Mucosa of stomach (tissue), 1 donor: ENCODE measurements at regions not wholly inside any gene's neighbourhood (a gene's known extent, or its start where the extent isn't known, plus 50 kb on each side); places are given as distances from the start of the nearest gene placed in this dataset.

Experiments
- H3K27me3 ChIP-seq: one replicate; pipeline ENCODE4 v1.7.0; 2013; ENCODE audit warnings: mild to moderate bottlenecking, low read length; ENCODE audit not compliant: control insufficient read depth, insufficient read depth
- H3K36me3 ChIP-seq: one replicate; pipeline ENCODE4 v1.7.0; 2013; ENCODE audit warnings: low read length; ENCODE audit not compliant: control insufficient read depth, insufficient read depth
- H3K4me1 ChIP-seq: one replicate; pipeline ENCODE4 v1.7.0; 2013; ENCODE audit warnings: mild to moderate bottlenecking, low read length; ENCODE audit not compliant: control insufficient read depth, insufficient read depth
- H3K4me3 ChIP-seq: one replicate; pipeline ENCODE4 v1.7.0; 2013; ENCODE audit warnings: low read length
- H3K9ac ChIP-seq: one replicate; pipeline ENCODE4 v1.7.0; 2013; ENCODE audit warnings: mild to moderate bottlenecking, low read length, moderate library complexity
- H3K9me3 ChIP-seq: one replicate; pipeline ENCODE4 v1.7.0; 2013; ENCODE audit warnings: mild to moderate bottlenecking, low read length, moderate library complexity; ENCODE audit not compliant: control insufficient read depth
- donor health status: Pancreatic carcinoma.

GRCh38 chr14:104443391-104444158, 136.0 kb upstream of the C14orf180 start:
- Histone ChIP-seq H3K4me1 (no peaks in the 10 kb centered on the region), H3K4me3 (no peak overlapping the region), H3K36me3 (no peaks in the 10 kb centered on the region), H3K27me3 (no peaks in the 10 kb centered on the region), H3K9ac (no peak overlapping the region), H3K9me3 (no peaks in the 10 kb centered on the region)

- no peaks in the 10 kb centered on the region for H3K36me3 ChIP-seq
- H3K9ac ChIP-seq = no peak overlapping the region
- H3K9me3 ChIP-seq = no peaks in the 10 kb centered on the region
- no peaks in the 10 kb centered on the region for H3K27me3 ChIP-seq
- H3K4me3 ChIP-seq = no peak overlapping the region
- H3K4me1 ChIP-seq = no peaks in the 10 kb centered on the region
Measured at GRCh38 chr14:104444159-104445030, 135.2 kb upstream of the C14orf180 start.

GRCh38 chr14:104445086-104445485, 134.5 kb upstream of the C14orf180 start:
- Histone ChIP-seq H3K4me3 (no peak overlapping the region), H3K36me3 (no peaks in the 10 kb centered on the region), H3K4me1 (no peaks in the 10 kb centered on the region)

GRCh38 chr14:104445832-104446381, 133.7 kb upstream of the C14orf180 start:
- no peaks in the 10 kb centered on the region for H3K4me1 ChIP-seq
- no peaks in the 10 kb centered on the region for H3K36me3 ChIP-seq
- no peak overlapping the region for H3K4me3 ChIP-seq
- H3K9me3 ChIP-seq = no peaks in the 10 kb centered on the region
- H3K9ac ChIP-seq = no peak overlapping the region
- no peaks in the 10 kb centered on the region for H3K27me3 ChIP-seq

More at GRCh38 chr14:104445086-104445485, 134.5 kb upstream of the C14orf180 start:
- Histone ChIP-seq H3K27me3 (no peaks in the 10 kb centered on the region), H3K9ac (no peak overlapping the region), H3K9me3 (no peaks in the 10 kb centered on the region)

GRCh38 chr14:104446611-104447010, 133.0 kb upstream of the C14orf180 start:
- Histone ChIP-seq H3K36me3 (no peaks in the 10 kb centered on the region), H3K4me1 (no peaks in the 10 kb centered on the region), H3K27me3 (no peaks in the 10 kb centered on the region), H3K9ac (no peak overlapping the region), H3K9me3 (no peaks in the 10 kb centered on the region), H3K4me3 (no peak overlapping the region)

GRCh38 chr14:104447750-104448149, 131.8 kb upstream of the C14orf180 start:
- Histone ChIP-seq H3K4me3 (no peak overlapping the region), H3K27me3 (no peaks in the 10 kb centered on the region), H3K4me1 (no peaks in the 10 kb centered on the region), H3K36me3 (no peaks in the 10 kb centered on the region), H3K9me3 (no peaks in the 10 kb centered on the region), H3K9ac (no peak overlapping the region)

DNA sequence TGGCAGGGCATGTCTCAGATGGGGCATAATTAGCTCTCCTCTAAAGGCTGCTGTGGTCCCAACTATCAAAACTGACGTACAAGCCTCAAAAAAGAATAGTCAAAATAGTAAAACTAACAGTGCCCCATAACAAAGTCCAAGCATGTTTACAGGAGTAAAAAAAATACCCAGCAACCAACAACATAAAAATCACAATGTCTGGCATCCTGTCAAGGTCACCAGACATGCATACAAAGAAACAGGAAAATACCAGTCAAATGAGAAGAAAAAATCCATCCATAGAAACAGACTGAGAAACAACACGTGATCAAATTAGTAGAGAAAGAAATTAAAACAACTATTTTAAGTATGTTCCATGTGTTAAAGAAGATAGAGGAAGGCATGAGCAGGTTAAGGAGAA, 131.2 kb upstream of the C14orf180 start:
- Histone ChIP-seq H3K4me3 (no peak overlapping the region), H3K9ac (no peak overlapping the region), H3K4me1 (no peaks in the 10 kb centered on the region), H3K9me3 (no peaks in the 10 kb centered on the region), H3K27me3 (no peaks in the 10 kb centered on the region), H3K36me3 (no peaks in the 10 kb centered on the region)

- no peak overlapping the region for H3K9ac ChIP-seq
- H3K27me3 ChIP-seq = no peaks in the 10 kb centered on the region
- H3K36me3 ChIP-seq = no peaks in the 10 kb centered on the region
- H3K9me3 ChIP-seq = no peaks in the 10 kb centered on the region
- no peaks in the 10 kb centered on the region for H3K4me1 ChIP-seq
- no peak overlapping the region for H3K4me3 ChIP-seq
Measured at GRCh38 chr14:104448721-104449120, 130.8 kb upstream of the C14orf180 start.

DNA sequence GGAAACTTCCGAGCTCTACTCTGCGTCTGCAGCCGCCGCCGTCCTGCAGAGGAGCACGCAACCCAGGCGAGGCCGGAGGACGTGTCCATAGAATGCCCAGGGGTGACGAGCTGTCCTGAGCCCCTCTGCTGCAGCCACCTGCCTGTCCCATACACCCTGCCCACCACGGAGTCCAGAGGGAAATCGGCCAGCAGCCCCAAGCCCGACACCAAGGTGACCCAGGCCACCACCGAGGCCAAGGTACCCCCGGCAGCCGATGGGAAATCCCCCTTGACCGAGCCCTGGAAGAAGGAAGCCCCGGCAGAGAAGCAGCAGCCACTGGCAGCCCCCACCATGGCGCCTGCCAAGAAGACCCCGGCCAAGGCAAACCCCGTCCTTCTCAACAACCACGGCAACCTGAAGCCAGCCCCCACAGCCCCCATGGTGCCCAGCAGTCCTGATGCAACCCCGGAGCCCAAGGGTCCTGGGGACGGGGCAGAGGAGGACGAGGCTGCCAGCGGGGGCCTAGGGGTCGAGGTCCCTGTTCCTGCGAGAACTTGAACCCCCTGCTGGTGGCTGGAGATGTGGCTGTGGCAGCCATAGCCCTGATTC, 128.7 kb upstream of the C14orf180 start:
- Histone ChIP-seq H3K36me3 (no peaks in the 10 kb centered on the region), H3K9me3 (no peaks in the 10 kb centered on the region), H3K4me3 (no peak overlapping the region), H3K4me1 (no peaks in the 10 kb centered on the region), H3K9ac (no peak overlapping the region), H3K27me3 (no peaks in the 10 kb centered on the region)

DNA sequence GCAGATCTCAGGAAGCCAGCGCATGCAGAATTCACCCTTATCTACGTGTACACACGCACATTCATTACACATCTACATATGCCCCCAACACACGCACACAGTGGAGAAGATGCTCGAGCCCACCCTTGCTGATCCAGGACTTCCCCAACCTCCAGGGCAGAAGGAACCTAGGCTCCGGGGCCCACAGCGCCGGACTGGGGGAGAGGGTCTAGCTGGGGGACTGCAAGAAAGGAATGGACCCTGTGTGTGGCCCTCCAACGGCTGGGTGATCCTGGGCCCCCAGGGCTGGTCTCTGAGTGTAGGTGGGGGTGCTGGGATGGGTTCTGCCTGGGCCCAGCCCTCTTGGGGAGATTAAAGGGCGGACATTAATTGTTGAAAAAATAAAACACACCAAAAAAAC, 128.1 kb upstream of the C14orf180 start:
- H3K4me1 ChIP-seq = no peaks in the 10 kb centered on the region
- no peak overlapping the region for H3K9ac ChIP-seq
- H3K9me3 ChIP-seq = no peaks in the 10 kb centered on the region
- H3K4me3 ChIP-seq = no peak overlapping the region
- no peaks in the 10 kb centered on the region for H3K27me3 ChIP-seq
- H3K36me3 ChIP-seq = no peaks in the 10 kb centered on the region

DNA sequence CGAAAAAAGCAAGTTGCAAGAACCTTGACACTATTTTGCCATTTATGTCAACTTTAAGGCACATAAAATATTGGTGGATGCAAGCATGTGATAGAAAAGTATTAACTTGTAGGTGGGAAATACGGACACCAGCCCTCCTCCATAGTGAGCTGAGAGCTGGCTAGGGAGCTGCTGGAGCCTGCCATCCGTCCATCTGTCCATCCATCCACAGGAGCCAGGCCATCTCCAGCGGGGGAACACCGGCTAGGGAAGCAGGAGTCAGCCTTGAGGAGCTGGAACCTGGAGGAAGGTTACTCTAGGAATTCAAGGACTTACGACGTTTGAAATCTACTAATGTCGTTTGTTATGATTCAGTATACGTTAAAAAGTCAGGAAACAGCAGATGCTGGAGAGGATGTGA, 120.7 kb upstream of the C14orf180 start:
- H3K27me3 ChIP-seq = peaks cover 27% of the 10 kb centered on the region
- no peaks in the 10 kb centered on the region for H3K36me3 ChIP-seq
- no peaks in the 10 kb centered on the region for H3K9me3 ChIP-seq
- no peak overlapping the region for H3K9ac ChIP-seq
- no peaks in the 10 kb centered on the region for H3K4me1 ChIP-seq
- no peak overlapping the region for H3K4me3 ChIP-seq
